Body of pancreas (tissue), 4 donors: ENCODE measurements at regions not wholly inside any gene's neighbourhood (a gene's known extent, or its start where the extent isn't known, plus 50 kb on each side); places are given as distances from the start of the nearest gene placed in this dataset.
"Not testable (repeated sequence)": the region's sequence is repeated elsewhere in the genome, so short reads cannot be mapped to it uniquely, and the experiment has no call there.

ENCODE experiments used
- CTCF ChIP-seq, 7 experiments: fragments of 450-650 bp in 4 of 7; fragments of 200-600 bp in 3 of 7; sonication (generic) in 3 of 7; IDR thresholded peaks; one replicate each; pipeline ENCODE4 v1.5.1; 2016 to 2019; ENCODE audit warnings: antibody characterized with exemption in 7 of 7
- POLR2A ChIP-seq, 3 donors: fragments of 450-650 bp; IDR thresholded peaks; one replicate each; pipeline ENCODE4 v1.6.1; 2016; ENCODE audit warnings: antibody characterized with exemption in 3 of 3, mild to moderate bottlenecking in 2 of 3

- not testable (repeated sequence) for TF ChIP-seq POLR2A, CTCF (IDR thresholded peaks at IDR 0.05)
Observed at GRCh38 chr1:166493765-166494164, 327.0 kb upstream of the FAM78B start.
